ENCODE measurements at regions not wholly inside any gene's neighbourhood (a gene's known extent, or its start where the extent isn't known, plus 50 kb on each side); places are given as distances from the start of the nearest gene placed in this dataset.

GRCh38 chr7:47191876-47192291 lies 390.0 kb downstream of the TNS3 start:
- TF ChIP-seq, protein P1, sequence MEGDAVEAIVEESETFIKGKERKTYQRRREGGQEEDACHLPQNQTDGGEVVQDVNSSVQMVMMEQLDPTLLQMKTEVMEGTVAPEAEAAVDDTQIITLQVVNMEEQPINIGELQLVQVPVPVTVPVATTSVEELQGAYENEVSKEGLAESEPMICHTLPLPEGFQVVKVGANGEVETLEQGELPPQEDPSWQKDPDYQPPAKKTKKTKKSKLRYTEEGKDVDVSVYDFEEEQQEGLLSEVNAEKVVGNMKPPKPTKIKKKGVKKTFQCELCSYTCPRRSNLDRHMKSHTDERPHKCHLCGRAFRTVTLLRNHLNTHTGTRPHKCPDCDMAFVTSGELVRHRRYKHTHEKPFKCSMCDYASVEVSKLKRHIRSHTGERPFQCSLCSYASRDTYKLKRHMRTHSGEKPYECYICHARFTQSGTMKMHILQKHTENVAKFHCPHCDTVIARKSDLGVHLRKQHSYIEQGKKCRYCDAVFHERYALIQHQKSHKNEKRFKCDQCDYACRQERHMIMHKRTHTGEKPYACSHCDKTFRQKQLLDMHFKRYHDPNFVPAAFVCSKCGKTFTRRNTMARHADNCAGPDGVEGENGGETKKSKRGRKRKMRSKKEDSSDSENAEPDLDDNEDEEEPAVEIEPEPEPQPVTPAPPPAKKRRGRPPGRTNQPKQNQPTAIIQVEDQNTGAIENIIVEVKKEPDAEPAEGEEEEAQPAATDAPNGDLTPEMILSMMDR (IDR thresholded peaks at IDR 0.05; ENCODE audit: extremely low read depth, low read depth, low read length), result no peak
- H4K20me1 ChIP-seq (ENCODE audit: insufficient read depth, low read length), result no peaks in the 10 kb centered on the region
- DNase-seq (ENCODE audit: insufficient read length, low spot score, missing footprints), result no peak
- H3K9me3 ChIP-seq (ENCODE audit: low read depth, low read length), result no peaks in the 10 kb centered on the region
- H3K4me3 ChIP-seq (ENCODE audit: insufficient read depth, low read length), result no peak overlapping the region
- no peaks in the 10 kb centered on the region for H3K4me1 ChIP-seq (ENCODE audit: insufficient read depth, low read length)
- no peak overlapping the region for H3K4me2 ChIP-seq (ENCODE audit: insufficient read depth, low read length)
- H3K27me3 ChIP-seq (ENCODE audit: insufficient read depth, low read length), result peaks cover 47% of the 10 kb centered on the region
- H3K79me2 ChIP-seq (ENCODE audit: insufficient read depth, low read length), result no peaks in the 10 kb centered on the region
- no peak overlapping the region for H2AFZ ChIP-seq (ENCODE audit: low read length)
- H3K36me3 ChIP-seq (ENCODE audit: insufficient read depth, low read length), result no peaks in the 10 kb centered on the region
- no peak overlapping the region for H3K27ac ChIP-seq (ENCODE audit: low read depth, low read length)

DNA sequence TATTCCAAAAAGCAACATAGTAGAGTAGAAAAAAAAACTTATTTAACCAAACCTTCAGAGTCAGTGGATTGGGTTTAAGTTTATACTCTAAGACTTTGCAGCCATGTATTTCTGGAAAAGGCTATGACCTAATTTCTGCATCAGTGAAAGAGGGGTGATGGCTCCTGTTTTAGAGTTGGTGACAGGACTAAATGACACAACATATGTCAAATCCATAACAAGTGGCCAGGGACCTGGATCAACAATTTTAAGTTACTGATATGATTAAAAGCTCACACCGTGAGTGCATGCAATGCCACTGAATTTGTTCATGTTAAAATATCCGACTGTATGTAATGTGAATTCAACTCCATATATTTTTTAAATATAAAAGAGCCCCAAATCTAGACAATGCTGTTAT lies 390.6 kb downstream of the TNS3 start:
- no peak overlapping the region for H3K4me3 ChIP-seq (ENCODE audit: insufficient read depth, low read length)
- no peaks in the 10 kb centered on the region for H3K9me3 ChIP-seq (ENCODE audit: low read depth, low read length)
- no peak overlapping the region for H2AFZ ChIP-seq (ENCODE audit: low read length)
- H3K36me3 ChIP-seq (ENCODE audit: insufficient read depth, low read length), result no peaks in the 10 kb centered on the region
- TF ChIP-seq, protein P1 (IDR thresholded peaks at IDR 0.05; ENCODE audit: extremely low read depth, low read depth, low read length), result no peak
- H3K4me1 ChIP-seq (ENCODE audit: insufficient read depth, low read length), result no peaks in the 10 kb centered on the region
- no peak overlapping the region for H3K4me2 ChIP-seq (ENCODE audit: insufficient read depth, low read length)
- DNase-seq (ENCODE audit: insufficient read length, low spot score, missing footprints), result no peak
- H3K27me3 ChIP-seq (ENCODE audit: insufficient read depth, low read length), result peaks cover 52% of the 10 kb centered on the region
- H4K20me1 ChIP-seq (ENCODE audit: insufficient read depth, low read length), result no peaks in the 10 kb centered on the region
- no peak overlapping the region for H3K27ac ChIP-seq (ENCODE audit: low read depth, low read length)
- H3K79me2 ChIP-seq (ENCODE audit: insufficient read depth, low read length), result no peaks in the 10 kb centered on the region

GRCh38 chr7:47190462-47190861 lies 391.4 kb downstream of the TNS3 start:
- Histone ChIP-seq H3K27ac (ENCODE audit: low read depth, low read length) (no peak overlapping the region), H3K79me2 (ENCODE audit: insufficient read depth, low read length) (no peaks in the 10 kb centered on the region), H3K4me1 (ENCODE audit: insufficient read depth, low read length) (no peaks in the 10 kb centered on the region), H3K4me3 (ENCODE audit: insufficient read depth, low read length) (no peak overlapping the region), H4K20me1 (ENCODE audit: insufficient read depth, low read length) (no peaks in the 10 kb centered on the region), H3K9me3 (ENCODE audit: low read depth, low read length) (no peaks in the 10 kb centered on the region), H3K27me3 (ENCODE audit: insufficient read depth, low read length) (peaks cover 50% of the 10 kb centered on the region), H3K36me3 (ENCODE audit: insufficient read depth, low read length) (no peaks in the 10 kb centered on the region), H3K4me2 (ENCODE audit: insufficient read depth, low read length) (no peak overlapping the region), H2AFZ (ENCODE audit: low read length) (no peak overlapping the region)
- TF ChIP-seq, protein P1 (IDR thresholded peaks at IDR 0.05; ENCODE audit: extremely low read depth, low read depth, low read length), result no peak
- no peak for DNase-seq (ENCODE audit: insufficient read length, low spot score, missing footprints)

- Histone ChIP-seq H3K4me3 (ENCODE audit: insufficient read depth, low read length) (no peak overlapping the region), H3K4me2 (ENCODE audit: insufficient read depth, low read length) (no peak overlapping the region), H3K27me3 (ENCODE audit: insufficient read depth, low read length) (peaks cover 49% of the 10 kb centered on the region), H4K20me1 (ENCODE audit: insufficient read depth, low read length) (no peaks in the 10 kb centered on the region), H3K27ac (ENCODE audit: low read depth, low read length) (no peak overlapping the region), H3K9me3 (ENCODE audit: low read depth, low read length) (no peaks in the 10 kb centered on the region), H2AFZ (ENCODE audit: low read length) (no peak overlapping the region), H3K79me2 (ENCODE audit: insufficient read depth, low read length) (no peaks in the 10 kb centered on the region), H3K4me1 (ENCODE audit: insufficient read depth, low read length) (peaks cover 6% of the 10 kb centered on the region), H3K36me3 (ENCODE audit: insufficient read depth, low read length) (no peaks in the 10 kb centered on the region)
- TF ChIP-seq, protein P1 (IDR thresholded peaks at IDR 0.05; ENCODE audit: extremely low read depth, low read depth, low read length), result no peak
- peak; percentile 69 for DNase-seq (ENCODE audit: insufficient read length, low spot score, missing footprints)
These were observed 393.1 kb downstream of the TNS3 start for GRCh38 chr7:47188653-47189315.

Measured in osteoblast (primary cell).